SW 1271 (cell line): ENCODE measurements at regions not wholly inside any gene's neighbourhood (a gene's known extent, or its start where the extent isn't known, plus 50 kb on each side); places are given as distances from the start of the nearest gene placed in this dataset.

Source experiments
- DNase-seq, 2 experiments: peaks; one replicate each; lab custom pipeline; 2025; lab: John Stamatoyannopoulos, UW

DNA sequence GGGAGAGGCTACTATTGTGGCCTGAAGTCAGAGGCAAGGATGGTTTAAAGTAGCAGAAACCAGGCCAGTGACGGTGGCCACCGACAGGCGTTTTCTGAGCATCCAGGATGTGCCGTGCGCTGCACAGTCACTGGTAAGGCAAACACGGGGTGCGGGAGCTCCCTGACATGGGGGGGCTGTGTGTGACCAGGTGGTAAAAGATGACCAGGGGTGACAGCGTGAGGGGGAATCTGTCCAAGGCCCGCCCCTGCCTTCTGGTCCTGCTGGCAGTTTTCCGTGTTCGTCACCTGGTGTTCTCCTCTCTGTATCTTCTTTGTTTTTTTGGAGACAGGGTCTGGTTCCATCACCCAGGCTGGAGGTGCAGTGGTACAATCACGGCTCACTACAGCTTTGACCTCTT, 167.4 kb downstream of the ICE1 start:
- no peak for DNase-seq

DNA sequence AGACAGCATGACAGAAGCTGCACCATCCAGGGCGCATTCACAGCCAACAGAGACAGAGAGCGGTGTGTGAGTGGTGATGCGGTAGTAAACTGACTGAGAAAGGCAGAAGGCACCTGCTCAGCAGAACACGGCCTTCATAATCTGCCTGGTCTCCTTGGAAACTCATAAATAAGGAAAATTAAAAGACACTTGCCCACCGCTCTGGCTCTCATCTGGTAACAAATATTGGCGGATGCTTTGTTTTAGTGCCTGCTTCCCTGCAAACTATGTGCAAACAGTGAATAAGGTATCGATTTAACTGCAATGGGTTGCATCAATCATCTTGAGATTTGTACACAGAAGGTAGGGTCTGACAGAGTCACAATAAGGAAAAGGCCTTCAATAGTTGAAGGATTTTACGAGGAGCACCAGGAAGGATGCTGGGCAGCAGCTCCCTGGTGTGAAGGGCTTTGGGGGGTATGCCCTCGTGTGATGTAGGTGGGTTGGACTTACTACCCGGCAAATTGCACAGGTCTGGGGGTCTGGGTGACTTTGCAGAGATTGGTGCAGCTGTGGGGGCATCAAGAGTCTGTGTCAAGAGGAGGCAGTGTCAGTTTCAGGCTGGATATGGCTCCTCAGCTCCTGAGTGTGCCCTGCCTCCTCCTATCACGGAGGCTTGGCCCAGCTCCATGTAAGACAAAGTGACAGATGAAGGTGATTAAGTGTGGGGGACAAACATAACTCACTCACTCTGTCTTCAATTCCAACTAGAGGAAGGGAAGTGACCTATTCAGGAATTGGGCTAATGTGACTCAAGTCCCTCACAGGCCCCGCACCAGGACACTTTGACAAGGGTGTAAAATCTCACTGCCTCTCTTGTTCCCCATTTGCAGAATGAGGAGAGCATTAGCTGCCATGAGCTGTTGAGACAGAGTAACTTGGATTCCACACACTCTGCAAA, 166.7 kb downstream of the ICE1 start:
- DNase-seq = no peak

DNA sequence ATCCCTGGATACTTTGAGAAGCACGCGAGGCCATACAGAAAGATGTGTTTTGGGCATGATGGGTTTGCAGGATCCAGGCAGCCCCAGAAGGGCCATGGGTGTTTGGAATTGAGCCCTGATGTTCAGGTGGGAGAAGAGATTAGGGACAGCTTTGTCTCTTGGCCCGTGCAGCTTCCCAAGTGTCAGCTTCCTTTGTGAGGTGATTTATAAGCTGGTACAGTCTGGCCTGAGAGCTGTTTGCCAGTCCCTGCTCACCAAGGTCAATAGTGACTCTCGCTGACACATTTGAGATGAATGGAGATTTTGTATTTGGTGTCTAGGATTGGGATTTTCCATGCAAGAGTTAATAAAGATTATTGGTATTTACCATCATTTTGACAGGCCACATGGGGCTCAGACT, 165.9 kb downstream of the ICE1 start:
- DNase-seq = no peak

DNA sequence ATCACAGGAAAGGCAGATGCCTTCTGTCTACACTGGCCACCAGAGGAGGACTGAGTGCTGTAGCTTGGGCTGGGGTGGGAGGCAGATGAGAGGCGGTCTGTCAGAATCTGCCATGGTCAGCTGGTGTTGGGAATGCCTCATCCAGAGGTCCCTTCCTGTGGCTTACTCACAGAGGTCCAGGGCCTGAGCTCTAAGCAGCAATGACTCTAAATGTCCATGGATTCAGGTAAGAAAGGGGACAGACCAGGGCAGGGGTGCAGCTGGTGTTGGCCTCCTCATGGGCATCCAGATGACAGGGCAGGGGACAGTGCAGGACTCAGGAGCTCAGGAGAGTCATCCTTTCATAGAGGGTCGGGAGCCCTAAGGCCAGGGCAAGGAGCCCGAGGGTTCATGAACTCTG, 165.0 kb downstream of the ICE1 start:
- DNase-seq = no peak

DNA sequence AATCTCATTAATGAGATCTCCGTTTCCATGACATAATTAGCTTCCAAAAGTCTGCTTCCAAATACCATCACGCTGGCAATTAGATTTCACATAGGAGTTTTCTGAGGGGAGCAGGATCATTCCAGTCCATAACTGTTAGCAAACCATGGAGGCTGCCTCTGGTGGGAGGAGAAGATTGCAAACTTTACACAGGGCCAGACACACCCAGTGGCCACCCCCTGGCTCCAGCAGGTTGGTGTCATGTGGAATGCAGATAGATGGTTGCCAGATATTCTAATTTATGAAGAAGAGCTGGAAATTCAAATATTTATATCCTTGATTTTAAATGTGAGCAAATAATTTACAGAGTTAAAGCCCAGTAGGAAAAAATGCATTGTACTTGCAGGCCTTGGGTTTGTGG, 164.2 kb downstream of the ICE1 start:
- DNase-seq = no peak

DNA sequence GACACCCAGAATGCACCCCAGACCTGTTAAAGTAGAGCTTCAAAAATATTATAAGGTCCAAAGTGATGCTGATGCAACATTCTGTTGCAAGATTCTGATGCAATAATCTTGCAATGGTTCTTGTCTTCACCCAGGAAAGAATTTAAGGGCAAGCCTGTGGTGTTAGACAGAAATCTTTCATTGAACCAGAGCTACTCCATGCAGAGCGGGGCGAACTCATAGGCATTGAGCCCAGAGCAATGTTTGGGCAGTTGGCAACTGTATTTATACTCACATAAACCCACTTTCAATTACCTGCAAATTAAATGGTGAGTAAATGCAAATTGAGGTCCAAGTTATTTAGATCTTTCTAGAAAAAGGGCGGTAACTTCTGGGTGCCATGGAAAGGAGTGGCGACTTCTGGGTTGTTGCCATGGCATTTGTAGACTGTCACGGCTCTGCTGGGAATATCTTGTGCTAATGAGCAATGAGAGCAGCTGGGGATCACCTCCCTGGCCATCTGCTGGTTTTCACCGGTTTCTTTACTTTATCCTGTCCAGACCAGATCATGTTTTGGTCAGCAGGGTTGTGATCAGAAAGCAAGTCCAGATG, 163.4 kb downstream of the ICE1 start:
- DNase-seq = no peak

DNA sequence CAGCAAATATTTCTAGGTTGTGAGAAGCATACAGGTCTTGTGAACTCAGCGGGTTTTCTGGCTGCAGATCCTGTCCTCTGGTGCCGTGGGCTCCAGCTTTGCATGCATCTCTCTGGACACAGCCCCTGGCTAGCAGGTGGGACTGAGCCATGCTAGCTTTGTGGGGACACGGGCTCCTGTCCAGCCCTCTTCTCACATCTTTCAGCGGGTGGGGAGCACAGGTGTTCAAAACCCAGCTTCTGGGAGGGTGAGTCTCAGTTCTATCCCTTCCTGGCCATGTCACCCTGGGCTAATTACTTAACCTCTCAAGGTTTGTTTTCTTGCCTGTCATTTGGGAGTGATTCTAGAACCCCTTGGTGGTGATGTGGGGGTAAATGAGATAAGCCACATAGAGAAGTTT, 162.3 kb downstream of the ICE1 start:
- no peak for DNase-seq

DNA sequence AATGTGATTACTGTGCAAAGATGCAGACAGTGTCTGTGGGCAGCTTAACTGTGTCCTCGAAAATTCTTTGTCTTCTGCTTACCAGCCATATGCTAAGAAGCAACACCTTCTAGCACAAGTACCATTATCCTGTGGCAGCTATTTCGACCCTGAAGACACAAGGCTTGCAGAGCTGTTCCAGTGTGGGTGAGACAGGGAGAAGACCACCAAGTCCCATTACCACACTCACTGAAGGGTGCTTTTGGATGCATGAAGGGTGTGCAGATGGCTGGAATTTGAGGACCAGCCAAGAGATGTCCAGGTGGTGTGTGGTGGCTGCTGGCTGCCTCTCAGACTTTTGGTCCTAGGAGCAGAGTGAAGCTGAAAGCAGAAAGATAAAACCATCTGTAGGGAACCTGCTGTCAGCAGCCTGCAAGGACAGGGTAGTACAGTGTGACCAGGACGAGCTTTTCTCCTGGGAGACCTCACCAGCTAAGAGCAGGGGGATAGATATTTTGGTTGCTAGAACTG, 161.8 kb downstream of the ICE1 start:
- no peak for DNase-seq

GRCh38 chr5:5583832-5584231, 161.4 kb downstream of the ICE1 start:
- DNase-seq = no peak

GRCh38 chr5:5583023-5583765, 160.7 kb downstream of the ICE1 start:
- DNase-seq = no peak

DNA sequence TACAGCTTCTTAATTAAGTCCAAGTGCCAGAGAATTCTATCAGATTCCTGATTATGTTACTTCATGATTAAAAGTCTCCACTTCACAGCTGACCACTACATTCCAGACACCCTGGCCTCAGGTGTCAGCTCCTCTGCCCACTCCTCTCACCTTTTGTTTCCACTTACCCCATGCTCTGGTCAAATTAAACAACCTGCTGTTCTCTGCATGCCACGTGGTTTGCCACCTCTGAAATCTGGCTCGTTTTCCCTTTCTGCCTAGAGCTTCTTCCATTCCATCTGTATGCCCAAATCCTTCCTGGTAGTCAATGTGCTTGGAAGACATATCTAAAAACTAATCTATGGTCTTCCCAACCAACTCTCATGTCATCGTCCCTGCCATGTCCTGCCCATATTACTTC, 158.6 kb downstream of the ICE1 start:
- no peak for DNase-seq

DNA sequence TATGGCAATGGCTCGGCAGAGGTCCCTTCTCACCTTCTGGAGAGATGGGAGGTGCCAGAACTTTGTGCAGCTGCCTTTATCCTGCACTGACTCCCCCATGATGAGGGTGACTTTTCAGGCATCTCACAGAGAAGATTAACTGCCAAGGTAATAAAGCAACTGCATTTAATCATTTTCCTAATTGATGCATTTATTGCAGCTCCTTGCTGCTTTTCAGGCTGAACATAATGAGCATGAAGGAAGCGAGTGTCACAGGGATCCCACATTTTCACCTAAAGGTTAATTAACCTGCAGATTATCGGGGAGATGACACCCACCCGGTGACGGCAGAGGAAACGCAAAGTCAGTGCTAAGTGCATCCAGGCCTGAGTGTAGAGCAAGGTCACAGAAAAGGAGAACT, 154.3 kb downstream of the ICE1 start:
- DNase-seq = no peak

DNA sequence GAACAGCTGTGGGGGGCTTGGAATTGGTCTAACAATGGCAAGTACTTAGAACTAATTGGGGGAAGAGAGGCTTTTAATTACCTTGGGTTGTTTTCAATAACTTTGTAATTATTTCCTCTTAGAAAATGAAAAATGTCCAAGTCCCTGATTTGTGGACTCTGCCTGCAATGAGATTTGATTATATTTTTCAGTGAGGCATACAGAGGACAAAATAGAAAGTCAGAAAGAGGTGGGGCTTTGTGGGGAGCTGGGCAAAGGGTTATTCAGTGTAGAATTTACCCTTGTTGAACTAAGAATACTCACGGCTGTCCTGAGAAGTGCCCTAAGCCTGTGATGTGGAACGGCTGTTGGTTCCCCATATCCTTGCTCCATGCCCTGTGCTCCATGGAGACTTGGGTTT, 153.0 kb downstream of the ICE1 start:
- DNase-seq = no peak

GRCh38 chr5:5573798-5574380, 151.4 kb downstream of the ICE1 start:
- no peak for DNase-seq

DNA sequence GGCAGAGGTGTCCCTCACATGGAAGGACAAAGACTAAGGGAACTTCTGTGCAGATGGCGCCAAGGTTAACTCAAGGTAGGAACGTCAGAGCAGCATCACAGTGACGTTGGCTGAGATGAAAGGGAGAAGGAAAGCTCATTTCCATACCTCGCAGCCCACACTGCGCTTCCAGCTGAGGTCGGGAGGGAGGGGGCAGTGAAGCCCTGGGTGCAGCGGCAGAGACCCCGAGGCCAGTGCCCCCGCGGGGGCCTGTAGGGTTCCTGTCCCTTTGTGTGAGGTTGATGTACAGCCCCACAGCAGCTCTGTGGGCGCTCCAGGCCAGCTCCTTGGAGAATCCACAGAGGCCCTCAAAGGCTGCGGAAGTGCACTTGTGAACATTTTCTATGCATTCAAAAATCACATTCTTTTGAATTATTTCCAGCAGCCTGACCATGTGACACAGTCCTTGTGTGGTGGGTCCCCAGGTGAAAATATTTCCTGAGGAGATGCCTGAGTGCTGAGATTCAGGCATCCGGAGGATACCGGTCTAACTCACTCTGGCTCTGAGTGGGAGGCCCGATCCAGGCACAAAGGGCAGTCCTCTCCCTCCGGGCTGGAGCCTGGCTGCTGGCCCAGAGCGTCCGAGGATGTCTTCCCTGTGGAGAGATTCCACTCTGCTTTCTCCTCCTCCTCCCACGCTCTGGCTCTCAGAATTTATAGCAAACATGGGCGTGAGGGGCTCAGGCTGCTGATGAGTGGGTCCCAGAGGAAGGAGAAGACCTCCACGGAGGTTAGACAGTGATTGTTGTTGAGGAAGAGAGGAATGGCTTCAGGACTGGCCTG, 150.7 kb downstream of the ICE1 start:
- no peak for DNase-seq

GRCh38 chr5:5572010-5572865, 149.8 kb downstream of the ICE1 start:
- no peak for DNase-seq

GRCh38 chr5:5570646-5571045, 148.2 kb downstream of the ICE1 start:
- no peak for DNase-seq

GRCh38 chr5:5564898-5565297, 142.4 kb downstream of the ICE1 start:
- no peak for DNase-seq

GRCh38 chr5:5560016-5560415, 137.5 kb downstream of the ICE1 start:
- no peak for DNase-seq
